Body of pancreas (tissue), 4 donors: ENCODE measurements at regions not wholly inside any gene's neighbourhood (a gene's known extent, or its start where the extent isn't known, plus 50 kb on each side); places are given as distances from the start of the nearest gene placed in this dataset.

Source experiments
- CTCF ChIP-seq, 7 experiments: fragments of 450-650 bp in 4 of 7; fragments of 200-600 bp in 3 of 7; sonication (generic) in 3 of 7; IDR thresholded peaks; one replicate each; pipeline ENCODE4 v1.5.1; 2016 to 2019; ENCODE audit warnings: antibody characterized with exemption in 7 of 7
- POLR2A ChIP-seq, 3 donors: fragments of 450-650 bp; IDR thresholded peaks; one replicate each; pipeline ENCODE4 v1.6.1; 2016; ENCODE audit warnings: antibody characterized with exemption in 3 of 3, mild to moderate bottlenecking in 2 of 3

GRCh38 chr3:117450026-117450425, 740.4 kb downstream of the TUSC7 start:
- TF ChIP-seq CTCF (IDR thresholded peaks at IDR 0.05) (no peak), POLR2A (IDR thresholded peaks at IDR 0.05) (no peak)
